Right atrium auricular region (tissue), 2 donors: ENCODE measurements at regions not wholly inside any gene's neighbourhood (a gene's known extent, or its start where the extent isn't known, plus 50 kb on each side); places are given as distances from the start of the nearest gene placed in this dataset.

Experiments
- DNase-seq: peaks from one replicate; pipeline ENCODE4 v3.0.0-alpha.2; 2019; ENCODE audit warnings: low spot score
- H3K27ac ChIP-seq, 2 donors: fragments of 200-600 bp; sonication (generic); 1 replicate in 1 of 2; 2 replicates in 1 of 2; pipeline ENCODE4 v1.5.1; 2016 to 2019
- H3K27me3 ChIP-seq, 2 donors: fragments of 200-600 bp; sonication (generic); one replicate each; pipeline versions ENCODE4 v1.5.1 to v1.6.0; 2017 to 2019
- H3K36me3 ChIP-seq: fragments of 200-600 bp; sonication (generic); one replicate; pipeline ENCODE4 v1.5.1; 2016
- H3K4me1 ChIP-seq, 2 donors: fragments of 200-600 bp; sonication (generic); one replicate each; pipeline versions ENCODE4 v1.5.1 to v1.6.0; 2017 to 2019
- H3K4me3 ChIP-seq, 2 donors: fragments of 200-600 bp; sonication (generic); 1 replicate in 1 of 2; 2 replicates in 1 of 2; pipeline ENCODE4 v1.5.1; 2017 to 2019; ENCODE audit warnings: mild to moderate bottlenecking in 1 of 2, moderate library complexity in 1 of 2
- H3K9me3 ChIP-seq, 2 donors: fragments of 200-600 bp; sonication (generic); one replicate each; pipeline ENCODE4 v1.5.1; 2019
- CTCF ChIP-seq, 2 donors: fragments of 200-600 bp; sonication (generic); IDR thresholded peaks; one replicate each; pipeline ENCODE4 v1.5.1; 2019; ENCODE audit warnings: antibody characterized with exemption in 2 of 2

DNA sequence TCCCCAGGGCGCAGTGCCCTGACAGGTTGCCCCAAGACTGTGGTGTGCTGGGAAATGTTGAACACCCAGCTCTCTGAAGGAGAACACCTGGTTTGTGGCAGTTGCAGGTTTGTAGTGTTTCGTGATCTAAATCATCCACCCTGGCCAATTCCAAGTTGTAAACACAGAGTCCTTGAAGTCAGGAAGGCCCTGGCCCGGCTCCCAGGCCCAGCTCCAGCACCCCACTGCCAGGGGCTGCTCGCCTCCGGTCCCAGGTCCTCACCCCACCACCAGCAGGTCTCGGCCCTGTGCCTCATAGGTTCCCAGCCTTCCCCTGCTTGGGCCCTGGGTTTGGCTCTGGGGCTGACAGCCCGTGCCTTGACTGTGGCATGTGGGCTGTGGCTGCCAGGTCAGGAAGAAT lies 121.4 kb upstream of the MLN start:
- Histone ChIP-seq H3K9me3 (no peaks in the 10 kb centered on the region), H3K4me1 (no peaks in the 10 kb centered on the region), H3K27me3 (no peaks in the 10 kb centered on the region), H3K27ac (no peak overlapping the region), H3K36me3 (no peaks in the 10 kb centered on the region), H3K4me3 (no peak overlapping the region)
- DNase-seq: no peak
- TF ChIP-seq CTCF (IDR thresholded peaks at IDR 0.05): no peak

- DNase-seq: no peak
- no peak overlapping the region for H3K4me3 ChIP-seq
- TF ChIP-seq CTCF (IDR thresholded peaks at IDR 0.05): no peak
- no peaks in the 10 kb centered on the region for H3K4me1 ChIP-seq
- no peaks in the 10 kb centered on the region for H3K9me3 ChIP-seq
- no peaks in the 10 kb centered on the region for H3K27me3 ChIP-seq
- H3K36me3 ChIP-seq: no peaks in the 10 kb centered on the region
- H3K27ac ChIP-seq: no peak overlapping the region
These were observed 120.9 kb upstream of the MLN start for GRCh38 chr6:33924681-33925080.

GRCh38 chr6:33923857-33924514 lies 120.2 kb upstream of the MLN start:
- TF ChIP-seq CTCF (IDR thresholded peaks at IDR 0.05): no peak
- no peaks in the 10 kb centered on the region for H3K36me3 ChIP-seq
- no peak overlapping the region for H3K4me3 ChIP-seq
- no peaks in the 10 kb centered on the region for H3K9me3 ChIP-seq
- DNase-seq: no peak
- H3K27me3 ChIP-seq: no peaks in the 10 kb centered on the region
- no peak overlapping the region for H3K27ac ChIP-seq
- H3K4me1 ChIP-seq: no peaks in the 10 kb centered on the region

DNA sequence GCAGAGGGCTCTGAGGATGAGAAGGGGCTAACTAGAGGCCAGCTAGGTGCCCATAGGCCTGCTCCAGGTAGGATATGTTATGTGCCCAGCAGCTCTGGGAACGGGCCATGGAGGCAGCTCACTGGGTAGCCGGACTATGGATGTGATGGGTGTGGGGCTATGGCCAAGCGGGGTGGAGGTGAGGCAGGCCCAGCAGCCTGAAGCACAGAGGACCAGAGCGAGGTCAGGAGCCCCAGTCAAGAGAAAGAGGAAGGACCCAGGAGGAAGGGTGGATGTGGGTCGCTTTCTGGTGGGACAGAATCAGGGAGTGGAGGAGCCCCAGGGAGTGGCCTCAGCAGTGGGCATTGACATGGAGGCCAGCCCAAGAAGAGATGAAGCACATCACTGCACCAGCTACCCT lies 117.9 kb upstream of the MLN start:
- no peaks in the 10 kb centered on the region for H3K9me3 ChIP-seq
- no peak overlapping the region for H3K27ac ChIP-seq
- no peak for TF ChIP-seq CTCF (IDR thresholded peaks at IDR 0.05)
- H3K36me3 ChIP-seq: no peaks in the 10 kb centered on the region
- H3K4me1 ChIP-seq: no peaks in the 10 kb centered on the region
- H3K27me3 ChIP-seq: no peaks in the 10 kb centered on the region
- no peak overlapping the region for H3K4me3 ChIP-seq
- no peak for DNase-seq

GRCh38 chr6:33918175-33918695 lies 114.4 kb upstream of the MLN start:
- no peaks in the 10 kb centered on the region for H3K4me1 ChIP-seq
- no peak for TF ChIP-seq CTCF (IDR thresholded peaks at IDR 0.05)
- H3K27ac ChIP-seq: no peak overlapping the region
- no peaks in the 10 kb centered on the region for H3K36me3 ChIP-seq
- no peaks in the 10 kb centered on the region for H3K9me3 ChIP-seq
- no peak for DNase-seq
- H3K4me3 ChIP-seq: no peak overlapping the region
- H3K27me3 ChIP-seq: no peaks in the 10 kb centered on the region

DNA sequence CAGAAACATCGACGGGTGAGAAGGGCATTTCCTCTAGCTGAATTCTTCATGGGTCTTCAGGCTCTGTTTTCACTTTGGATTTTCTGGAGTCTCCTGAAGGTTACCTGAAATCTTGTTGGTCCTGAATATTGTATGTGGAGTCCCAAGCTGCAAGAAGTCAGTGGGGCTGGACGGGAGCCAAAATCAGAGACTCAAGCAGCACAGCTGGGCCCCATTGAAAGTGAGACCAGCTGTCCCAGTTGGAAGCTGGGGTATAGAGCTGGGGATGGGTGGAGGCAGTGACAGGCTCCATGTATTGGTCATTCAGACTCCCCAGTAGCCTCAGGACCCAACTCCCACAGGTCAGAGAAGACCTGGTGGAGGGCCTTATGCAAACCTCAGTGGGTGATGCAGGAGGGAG lies 111.3 kb upstream of the MLN start:
- Histone ChIP-seq H3K27ac (no peak overlapping the region), H3K4me1 (no peaks in the 10 kb centered on the region), H3K27me3 (no peaks in the 10 kb centered on the region), H3K4me3 (no peak overlapping the region), H3K9me3 (no peaks in the 10 kb centered on the region), H3K36me3 (no peaks in the 10 kb centered on the region)
- DNase-seq: no peak
- no peak for TF ChIP-seq CTCF (IDR thresholded peaks at IDR 0.05)
